ENCODE measurements at regions not wholly inside any gene's neighbourhood (a gene's known extent, or its start where the extent isn't known, plus 50 kb on each side); places are given as distances from the start of the nearest gene placed in this dataset.

- H3K36me3 ChIP-seq (ENCODE audit: control insufficient read depth in 4 of 4, insufficient read depth in 4 of 4, low read length in 4 of 4): no peaks in the 10 kb centered on the region
- H3K4me1 ChIP-seq (ENCODE audit: control insufficient read depth in 5 of 5, insufficient read depth in 5 of 5, low read length in 5 of 5): peaks cover 0 to 4% (median 0%) of the 10 kb centered on the region in 5 donors
- no peaks in the 10 kb centered on the region for H3K27me3 ChIP-seq (ENCODE audit: control insufficient read depth in 3 of 3, insufficient read depth in 3 of 3, low read length in 2 of 3)
- no peak overlapping the region for H3K4me3 ChIP-seq
- no peak overlapping the region for H3K27ac ChIP-seq (ENCODE audit: low read depth in 1 of 2, low read length in 1 of 2)
- no peak overlapping the region for H3K9ac ChIP-seq (ENCODE audit: insufficient read depth in 1 of 2, low read length in 2 of 2)
- ATAC-seq (ENCODE audit: insufficient read depth, low FRiP score): no peak
- TF ChIP-seq CTCF (IDR thresholded peaks at IDR 0.05; ENCODE audit: control extremely low read depth, extremely low read depth): no peak
- no peak for DNase-seq
- H3K9me3 ChIP-seq (ENCODE audit: control insufficient read depth in 4 of 4, insufficient read depth in 3 of 4, low read length in 3 of 4): no peaks in the 10 kb centered on the region
- WGBS, 2 donors: 75 to 93% methylated on average over 2 of the region's 2 CpGs
Observed at GRCh38 chr1:189311915-189312314, 1165.7 kb downstream of the BRINP3 start.

GRCh38 chr1:189312499-189312898 is 1165.2 kb downstream of the BRINP3 start:
- Histone ChIP-seq H3K27me3 (ENCODE audit: control insufficient read depth in 3 of 3, insufficient read depth in 3 of 3, low read length in 2 of 3) (no peaks in the 10 kb centered on the region), H3K9ac (ENCODE audit: insufficient read depth in 1 of 2, low read length in 2 of 2) (no peak overlapping the region), H3K4me1 (ENCODE audit: control insufficient read depth in 5 of 5, insufficient read depth in 5 of 5, low read length in 5 of 5) (peaks cover 0 to 4% (median 0%) of the 10 kb centered on the region in 5 donors), H3K36me3 (ENCODE audit: control insufficient read depth in 4 of 4, insufficient read depth in 4 of 4, low read length in 4 of 4) (no peaks in the 10 kb centered on the region), H3K27ac (ENCODE audit: low read depth in 1 of 2, low read length in 1 of 2) (no peak overlapping the region), H3K4me3 (no peak overlapping the region), H3K9me3 (ENCODE audit: control insufficient read depth in 4 of 4, insufficient read depth in 3 of 4, low read length in 3 of 4) (no peaks in the 10 kb centered on the region)
- TF ChIP-seq CTCF (IDR thresholded peaks at IDR 0.05; ENCODE audit: control extremely low read depth, extremely low read depth): no peak
- ATAC-seq (ENCODE audit: insufficient read depth, low FRiP score) (no peak), DNase-seq (no peak)

GRCh38 chr1:189313488-189313887 is 1164.2 kb downstream of the BRINP3 start:
- peaks cover 0 to 4% (median 0%) of the 10 kb centered on the region in 5 donors for H3K4me1 ChIP-seq (ENCODE audit: control insufficient read depth in 5 of 5, insufficient read depth in 5 of 5, low read length in 5 of 5)
- DNase-seq: peak in 1 of 3 donors; percentile 19
- WGBS, 2 donors: 49 to 58% methylated on average over 2 of the region's 2 CpGs
- H3K9ac ChIP-seq (ENCODE audit: insufficient read depth in 1 of 2, low read length in 2 of 2): no peak overlapping the region
- no peaks in the 10 kb centered on the region for H3K36me3 ChIP-seq (ENCODE audit: control insufficient read depth in 4 of 4, insufficient read depth in 4 of 4, low read length in 4 of 4)
- no peak for TF ChIP-seq CTCF (IDR thresholded peaks at IDR 0.05; ENCODE audit: control extremely low read depth, extremely low read depth)
- no peaks in the 10 kb centered on the region for H3K27me3 ChIP-seq (ENCODE audit: control insufficient read depth in 3 of 3, insufficient read depth in 3 of 3, low read length in 2 of 3)
- no peak overlapping the region for H3K4me3 ChIP-seq
- H3K9me3 ChIP-seq (ENCODE audit: control insufficient read depth in 4 of 4, insufficient read depth in 3 of 4, low read length in 3 of 4): no peaks in the 10 kb centered on the region
- no peak for ATAC-seq (ENCODE audit: insufficient read depth, low FRiP score)
- no peak overlapping the region for H3K27ac ChIP-seq (ENCODE audit: low read depth in 1 of 2, low read length in 1 of 2)
